Inflammatory macrophage (primary cell): ENCODE measurements at regions not wholly inside any gene's neighbourhood (a gene's known extent, or its start where the extent isn't known, plus 50 kb on each side); places are given as distances from the start of the nearest gene placed in this dataset.
"Not testable (repeated sequence)": the region's sequence is repeated elsewhere in the genome, so short reads cannot be mapped to it uniquely, and the experiment has no call there.

Experiments
- DNase-seq, 2 donors: peaks; one replicate each; pipeline ENCODE4 v3.0.0-alpha.2; 2020 to 2022

- not testable (repeated sequence) for DNase-seq
These were observed 76.9 kb upstream of the POTEG start for GRCh38 chr14:19511055-19511454.

- not testable (repeated sequence) for DNase-seq
These were observed 55.3 kb upstream of the POTEG start for GRCh38 chr14:19489475-19489874.

DNA sequence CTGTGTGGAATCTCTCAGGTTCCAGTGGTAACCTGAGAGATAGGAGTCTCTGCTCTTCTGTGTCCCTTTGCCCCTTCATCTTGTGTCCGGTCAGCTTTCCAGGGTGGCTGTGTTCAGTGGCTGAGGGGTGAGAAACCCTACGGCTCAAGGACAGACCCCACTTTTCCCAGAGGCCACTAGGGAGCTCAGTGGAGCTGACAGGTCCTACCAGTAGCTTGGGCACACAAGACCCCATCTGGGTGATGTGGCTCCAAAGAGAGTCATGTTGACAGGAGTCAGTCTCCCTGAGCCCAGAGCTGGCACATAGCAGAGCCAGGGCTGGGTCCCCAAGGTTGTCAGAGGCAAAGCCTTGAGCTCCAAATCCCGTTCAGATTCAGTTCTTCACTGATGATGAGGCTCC is 54.3 kb upstream of the POTEG start:
- DNase-seq = not testable (repeated sequence)

DNA sequence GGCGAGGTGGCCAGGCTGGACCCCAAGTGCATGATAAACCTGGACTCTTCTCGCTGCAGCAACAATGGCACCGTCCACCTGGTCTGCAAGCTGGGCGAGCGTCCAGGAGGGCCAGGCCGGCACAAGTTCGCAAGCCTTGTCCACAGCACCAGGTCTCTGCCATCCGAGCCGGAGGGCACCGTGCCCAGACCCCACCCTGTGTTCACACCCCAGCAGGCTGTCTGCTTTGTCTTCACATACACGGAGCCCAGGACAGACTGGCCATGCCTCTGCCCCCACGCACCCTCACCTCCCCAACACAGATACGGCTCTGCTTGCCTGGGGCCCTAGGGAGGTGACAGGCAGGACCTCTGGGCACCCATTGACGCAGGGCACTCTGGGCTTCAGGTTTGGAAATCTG is 53.5 kb upstream of the POTEG start:
- not testable (repeated sequence) for DNase-seq

DNA sequence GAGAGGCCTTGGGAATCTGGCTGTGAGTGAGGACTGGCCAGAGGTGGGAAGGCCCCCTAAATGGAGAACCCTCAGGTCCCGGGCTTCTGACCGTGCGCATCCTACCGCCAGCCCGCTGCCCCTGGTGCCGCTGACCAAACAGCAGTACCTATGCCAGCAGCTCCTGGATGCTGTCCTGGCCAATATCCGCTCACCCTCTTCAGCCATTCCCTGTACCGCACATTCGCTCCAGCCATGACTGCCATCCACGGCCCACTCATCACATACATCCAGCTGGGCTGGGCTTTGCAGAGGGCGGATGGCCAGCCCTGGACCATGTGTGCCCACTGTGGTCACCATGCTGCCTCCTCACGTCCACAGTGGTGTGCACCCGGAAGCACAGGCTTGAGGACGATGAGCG is 53.1 kb upstream of the POTEG start:
- not testable (repeated sequence) for DNase-seq

- DNase-seq = peak in 1 of 2 donors; percentile 0
These were observed 51.2 kb upstream of the POTEG start for GRCh38 chr14:19485346-19485745.
